ENCODE measurements at regions not wholly inside any gene's neighbourhood (a gene's known extent, or its start where the extent isn't known, plus 50 kb on each side); places are given as distances from the start of the nearest gene placed in this dataset.

DNA sequence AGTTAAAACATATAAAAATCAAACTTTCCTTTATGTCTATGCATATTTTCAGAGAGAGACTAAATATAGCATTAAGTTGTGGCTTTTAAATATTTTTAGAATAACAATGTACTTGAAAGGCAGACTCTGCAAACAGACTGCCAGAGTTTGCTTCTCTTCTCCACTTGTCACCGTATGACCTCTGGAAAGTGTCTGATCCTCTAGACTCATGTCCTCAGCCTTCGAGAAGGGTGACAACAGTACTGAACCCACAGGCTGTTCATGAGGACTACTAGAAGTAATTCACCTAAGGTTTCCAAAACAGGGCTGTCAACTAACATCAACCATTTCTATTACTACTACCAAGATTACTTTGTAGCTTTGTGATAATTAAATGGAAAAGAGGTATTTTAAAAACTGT is 167.7 kb upstream of the TBCA start:
- TF ChIP-seq POLR2A (IDR thresholded peaks at IDR 0.05; ENCODE audit: low read depth) (no peak), EP300 (IDR thresholded peaks at IDR 0.05) (no peak), POLR2AphosphoS5 (IDR thresholded peaks at IDR 0.05) (no peak)
- TF ChIP-seq, protein P1, sequence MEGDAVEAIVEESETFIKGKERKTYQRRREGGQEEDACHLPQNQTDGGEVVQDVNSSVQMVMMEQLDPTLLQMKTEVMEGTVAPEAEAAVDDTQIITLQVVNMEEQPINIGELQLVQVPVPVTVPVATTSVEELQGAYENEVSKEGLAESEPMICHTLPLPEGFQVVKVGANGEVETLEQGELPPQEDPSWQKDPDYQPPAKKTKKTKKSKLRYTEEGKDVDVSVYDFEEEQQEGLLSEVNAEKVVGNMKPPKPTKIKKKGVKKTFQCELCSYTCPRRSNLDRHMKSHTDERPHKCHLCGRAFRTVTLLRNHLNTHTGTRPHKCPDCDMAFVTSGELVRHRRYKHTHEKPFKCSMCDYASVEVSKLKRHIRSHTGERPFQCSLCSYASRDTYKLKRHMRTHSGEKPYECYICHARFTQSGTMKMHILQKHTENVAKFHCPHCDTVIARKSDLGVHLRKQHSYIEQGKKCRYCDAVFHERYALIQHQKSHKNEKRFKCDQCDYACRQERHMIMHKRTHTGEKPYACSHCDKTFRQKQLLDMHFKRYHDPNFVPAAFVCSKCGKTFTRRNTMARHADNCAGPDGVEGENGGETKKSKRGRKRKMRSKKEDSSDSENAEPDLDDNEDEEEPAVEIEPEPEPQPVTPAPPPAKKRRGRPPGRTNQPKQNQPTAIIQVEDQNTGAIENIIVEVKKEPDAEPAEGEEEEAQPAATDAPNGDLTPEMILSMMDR (IDR thresholded peaks at IDR 0.05): no peak
